ENCODE measurements at regions not wholly inside any gene's neighbourhood (a gene's known extent, or its start where the extent isn't known, plus 50 kb on each side); places are given as distances from the start of the nearest gene placed in this dataset.

- DNase-seq, result no peak
Measured at GRCh38 chr4:67220861-67221260, 324.4 kb downstream of the CENPC start.

- DNase-seq, result no peak
Measured at GRCh38 chr4:67218883-67219282, 326.4 kb downstream of the CENPC start.

GRCh38 chr4:67207941-67208441 lies 337.3 kb downstream of the CENPC start:
- no peak for DNase-seq

GRCh38 chr4:67204441-67204840 lies 340.9 kb downstream of the CENPC start:
- no peak for DNase-seq

GRCh38 chr4:67201334-67201733 lies 344.0 kb downstream of the CENPC start:
- no peak for DNase-seq

- DNase-seq, result no peak
Measured at GRCh38 chr4:67198727-67199126, 346.6 kb downstream of the CENPC start.

- DNase-seq, result no peak
Measured at GRCh38 chr4:67167849-67168248, 377.5 kb downstream of the CENPC start.

- no peak for DNase-seq
Measured at GRCh38 chr4:67162690-67163089, 382.6 kb downstream of the CENPC start.

GRCh38 chr4:67161311-67161710 lies 384.0 kb downstream of the CENPC start:
- no peak for DNase-seq

GRCh38 chr4:67160394-67160793 lies 384.9 kb downstream of the CENPC start:
- no peak for DNase-seq

- DNase-seq, result no peak
Measured at GRCh38 chr4:67158666-67159065, 386.6 kb downstream of the CENPC start.

GRCh38 chr4:67152976-67153375 lies 392.3 kb downstream of the CENPC start:
- DNase-seq, result no peak

GRCh38 chr4:67151376-67152343 lies 393.6 kb downstream of the CENPC start:
- DNase-seq, result no peak

- DNase-seq, result no peak
Measured at GRCh38 chr4:67141586-67141985, 403.7 kb downstream of the CENPC start.

- DNase-seq, result no peak
Measured at GRCh38 chr4:67134616-67135015, 410.7 kb downstream of the CENPC start.

- no peak for DNase-seq
Measured at GRCh38 chr4:67133162-67133561, 412.1 kb downstream of the CENPC start.

GRCh38 chr4:67131224-67131623 lies 414.1 kb downstream of the CENPC start:
- DNase-seq, result no peak

GRCh38 chr4:67130411-67130810 lies 414.9 kb downstream of the CENPC start:
- no peak for DNase-seq

- DNase-seq, result no peak
Measured at GRCh38 chr4:67126570-67126969, 418.7 kb downstream of the CENPC start.

GRCh38 chr4:67125636-67126514 lies 419.4 kb downstream of the CENPC start:
- DNase-seq, result no peak

- DNase-seq, result no peak
Measured at GRCh38 chr4:67124716-67125115, 420.6 kb downstream of the CENPC start.

GRCh38 chr4:67122029-67122428 lies 423.3 kb downstream of the CENPC start:
- no peak for DNase-seq

GRCh38 chr4:67120369-67120768 lies 424.9 kb downstream of the CENPC start:
- no peak for DNase-seq

GRCh38 chr4:67109276-67109675 lies 436.0 kb downstream of the CENPC start:
- no peak for DNase-seq

Data from femur (tissue), 1 donor.